Body of pancreas (tissue), 4 donors: ENCODE measurements at regions not wholly inside any gene's neighbourhood (a gene's known extent, or its start where the extent isn't known, plus 50 kb on each side); places are given as distances from the start of the nearest gene placed in this dataset.

ENCODE experiments used
- CTCF ChIP-seq, 7 experiments: fragments of 450-650 bp in 4 of 7; fragments of 200-600 bp in 3 of 7; sonication (generic) in 3 of 7; IDR thresholded peaks; one replicate each; pipeline ENCODE4 v1.5.1; 2016 to 2019; ENCODE audit warnings: antibody characterized with exemption in 7 of 7
- POLR2A ChIP-seq, 3 donors: fragments of 450-650 bp; IDR thresholded peaks; one replicate each; pipeline ENCODE4 v1.6.1; 2016; ENCODE audit warnings: antibody characterized with exemption in 3 of 3, mild to moderate bottlenecking in 2 of 3

GRCh38 chr3:3632449-3632848, 166.8 kb upstream of the LRRN1 start:
- no peak for TF ChIP-seq POLR2A (IDR thresholded peaks at IDR 0.05)
- TF ChIP-seq CTCF (IDR thresholded peaks at IDR 0.05), result no peak
